ENCODE measurements at regions not wholly inside any gene's neighbourhood (a gene's known extent, or its start where the extent isn't known, plus 50 kb on each side); places are given as distances from the start of the nearest gene placed in this dataset.
"Not testable (repeated sequence)": the region's sequence is repeated elsewhere in the genome, so short reads cannot be mapped to it uniquely, and the experiment has no call there.

- DNase-seq (ENCODE audit: low spot score): no peak
Observed at GRCh38 chr7:121620953-121621606, 225.0 kb upstream of the FAM3C start.

DNA sequence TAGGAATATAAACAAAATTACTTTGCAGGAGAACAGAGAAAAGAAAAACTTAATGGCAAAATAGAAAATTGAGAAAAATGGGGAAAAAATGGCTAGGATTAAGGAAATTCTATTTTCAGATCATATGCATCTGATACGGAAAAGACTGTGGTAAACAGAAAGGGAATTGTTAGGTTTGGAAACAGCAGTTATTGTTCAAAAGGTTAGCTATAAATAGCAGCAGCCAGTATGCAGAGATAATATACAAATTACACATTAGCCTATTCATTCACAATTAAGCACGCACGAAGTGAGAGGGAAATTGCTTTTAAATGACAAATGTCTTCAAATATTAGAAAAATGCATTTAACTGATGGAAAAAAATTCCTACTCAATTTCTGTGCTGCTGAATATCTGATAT is 224.1 kb upstream of the FAM3C start:
- DNase-seq (ENCODE audit: low spot score): no peak

- no peak for DNase-seq (ENCODE audit: low spot score)
Observed at GRCh38 chr7:121618182-121618581, 222.1 kb upstream of the FAM3C start.

DNA sequence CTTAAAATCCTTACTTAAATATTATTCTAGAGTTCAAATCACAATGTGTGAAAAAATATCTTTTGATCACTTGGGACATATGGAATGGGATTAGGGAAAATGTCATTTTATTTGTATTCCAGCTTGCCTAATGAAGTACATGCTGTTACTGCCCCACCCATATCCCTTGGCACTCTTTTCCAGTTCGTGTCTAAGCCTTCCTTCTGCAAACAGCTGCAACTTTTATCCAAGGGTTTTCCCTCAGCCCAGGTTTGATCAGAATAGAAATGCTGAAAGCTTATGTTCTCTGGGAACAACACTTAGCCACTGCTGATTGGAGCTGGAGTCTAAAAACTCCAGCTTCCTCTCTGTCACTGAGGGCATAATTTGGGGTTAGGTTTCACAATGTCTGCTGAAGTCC is 214.1 kb upstream of the FAM3C start:
- DNase-seq (ENCODE audit: low spot score): no peak

DNA sequence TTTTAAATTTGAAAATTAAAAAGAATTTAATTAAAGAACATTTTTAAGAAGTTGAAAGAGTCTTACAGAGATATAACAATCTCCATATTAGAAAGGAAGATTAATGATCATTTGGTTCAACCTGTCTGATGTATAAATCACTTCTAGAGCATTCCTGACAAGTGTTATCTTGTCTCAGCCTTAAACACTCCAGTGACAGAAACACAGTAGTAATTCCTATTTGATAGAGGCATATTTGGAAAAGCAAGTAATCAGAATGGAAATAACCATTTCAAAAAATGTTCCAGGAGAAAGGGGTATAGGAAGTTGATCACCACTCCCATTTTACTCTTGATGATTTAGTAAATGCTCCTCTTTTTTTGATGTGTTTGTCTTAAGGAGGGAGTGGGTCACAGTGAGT is 213.1 kb upstream of the FAM3C start:
- DNase-seq (ENCODE audit: low spot score): no peak

- no peak for DNase-seq (ENCODE audit: low spot score)
Observed at GRCh38 chr7:121608785-121609184, 212.7 kb upstream of the FAM3C start.

DNA sequence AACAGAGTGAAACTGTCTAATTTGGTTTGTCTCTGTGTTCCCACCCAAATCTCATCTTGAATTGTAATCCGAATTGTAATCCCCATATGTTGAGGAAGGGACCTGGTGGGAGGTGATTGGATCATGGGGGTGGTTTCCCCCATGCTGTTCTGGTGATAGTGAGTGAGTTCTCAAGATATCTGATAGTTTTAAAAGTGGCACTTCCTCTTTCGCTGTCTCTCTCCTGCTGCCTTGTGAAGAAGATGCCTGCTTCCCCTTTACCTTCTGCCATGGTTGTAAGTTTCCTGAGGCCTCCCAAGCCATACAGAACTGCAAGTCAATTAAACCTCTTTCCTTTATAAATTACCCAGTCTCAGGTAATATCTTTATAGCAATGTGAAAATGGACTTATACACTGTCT is 212.1 kb upstream of the FAM3C start:
- not testable (repeated sequence) for DNase-seq (ENCODE audit: low spot score)

GRCh38 chr7:121605317-121605680 is 209.2 kb upstream of the FAM3C start:
- DNase-seq (ENCODE audit: low spot score): no peak

- DNase-seq (ENCODE audit: low spot score): no peak
Observed at GRCh38 chr7:121604627-121605316, 208.7 kb upstream of the FAM3C start.

- no peak for DNase-seq (ENCODE audit: low spot score)
Observed at GRCh38 chr7:121603886-121604285, 207.8 kb upstream of the FAM3C start.

- no peak for DNase-seq (ENCODE audit: low spot score)
Observed at GRCh38 chr7:121599887-121600286, 203.8 kb upstream of the FAM3C start.

GRCh38 chr7:121595758-121596696 is 199.9 kb upstream of the FAM3C start:
- no peak for DNase-seq (ENCODE audit: low spot score)

DNA sequence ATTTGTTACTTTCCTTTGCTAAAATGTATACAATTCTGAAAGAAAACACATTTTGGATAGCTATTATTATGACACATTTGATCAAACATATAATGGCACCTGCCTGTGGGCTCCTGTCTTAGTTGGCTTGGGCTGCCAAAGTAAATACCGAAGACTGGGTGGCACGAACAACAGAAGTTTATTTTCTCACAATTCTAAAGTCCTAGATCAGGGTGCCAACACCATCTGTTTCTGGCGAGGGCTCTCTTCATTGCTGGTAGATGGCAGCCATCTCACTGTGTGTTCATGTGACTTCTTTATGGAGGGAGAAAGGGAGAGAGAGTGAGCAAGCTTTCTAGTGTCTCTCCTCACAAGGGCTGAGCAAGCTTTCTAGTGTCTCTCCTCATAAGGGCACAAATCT is 195.8 kb upstream of the FAM3C start:
- no peak for DNase-seq (ENCODE audit: low spot score)

DNA sequence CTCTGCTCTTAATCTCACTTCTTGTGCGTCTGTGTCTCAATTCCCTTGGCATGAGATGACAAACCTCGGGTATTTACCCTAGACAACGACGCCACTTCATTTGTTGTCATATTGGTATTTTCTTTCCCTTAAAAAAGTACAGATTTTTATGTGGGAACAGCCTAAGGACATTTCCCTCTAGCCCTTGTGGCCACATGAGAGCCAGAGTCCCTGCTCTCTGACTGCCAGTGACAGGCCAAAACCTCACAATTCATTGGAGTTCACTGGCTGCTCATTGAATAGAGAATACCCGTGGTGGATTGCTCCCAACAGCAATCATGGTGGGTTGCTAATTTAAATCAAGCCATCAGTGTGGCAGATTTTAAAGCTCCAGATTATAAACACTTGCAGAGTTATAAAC is 191.3 kb upstream of the FAM3C start:
- DNase-seq (ENCODE audit: low spot score): no peak

- DNase-seq (ENCODE audit: low spot score): no peak
Observed at GRCh38 chr7:121582258-121582657, 186.2 kb upstream of the FAM3C start.

- no peak for DNase-seq (ENCODE audit: low spot score)
Observed at GRCh38 chr7:121579639-121580038, 183.5 kb upstream of the FAM3C start.

DNA sequence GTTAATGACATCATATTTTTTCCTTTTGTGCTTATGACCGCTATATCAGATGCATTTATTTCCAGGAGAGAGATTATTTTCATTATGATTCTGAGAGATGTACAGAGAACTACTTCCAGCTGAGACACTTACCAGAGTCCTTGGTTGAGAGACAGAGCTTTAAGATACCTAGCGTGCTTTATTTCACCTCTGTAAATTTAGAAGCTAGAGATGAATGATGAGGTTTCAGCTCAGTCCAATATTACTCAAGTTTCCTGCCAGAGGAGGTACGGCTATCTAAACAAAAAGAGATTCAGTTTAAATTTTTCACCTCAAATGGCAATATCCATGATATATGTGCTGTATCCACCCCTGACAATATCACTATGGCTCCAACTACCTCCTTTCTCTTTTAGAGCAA is 182.6 kb upstream of the FAM3C start:
- DNase-seq (ENCODE audit: low spot score): no peak

- DNase-seq (ENCODE audit: low spot score): no peak
Observed at GRCh38 chr7:121576148-121576917, 180.2 kb upstream of the FAM3C start.

DNA sequence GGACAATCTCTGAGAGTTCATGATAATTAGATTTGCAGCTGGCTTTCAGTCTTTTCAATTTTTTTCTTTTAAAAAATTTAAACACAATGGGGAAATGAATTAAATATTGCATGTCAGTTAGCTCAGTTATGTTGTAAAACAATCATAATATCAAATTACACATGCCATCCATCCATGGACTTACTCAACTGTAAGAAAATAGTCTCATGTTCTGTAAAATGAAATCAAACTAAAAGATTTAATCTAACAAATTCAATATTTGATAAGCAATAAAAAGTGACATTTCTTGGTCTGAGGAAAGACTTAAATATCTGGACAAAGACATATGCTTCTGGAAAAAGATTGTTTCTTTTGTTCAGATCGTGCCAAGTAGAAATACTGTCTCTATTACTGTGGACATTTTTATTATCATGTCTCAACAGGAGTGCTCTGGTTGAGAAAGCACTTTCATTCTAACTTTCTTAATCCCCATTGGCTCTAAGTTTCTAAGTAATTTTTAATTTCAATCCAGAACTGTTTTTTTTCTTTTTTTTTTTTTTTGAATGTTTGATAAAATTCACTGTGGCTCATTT is 179.2 kb upstream of the FAM3C start:
- DNase-seq (ENCODE audit: low spot score): no peak

DNA sequence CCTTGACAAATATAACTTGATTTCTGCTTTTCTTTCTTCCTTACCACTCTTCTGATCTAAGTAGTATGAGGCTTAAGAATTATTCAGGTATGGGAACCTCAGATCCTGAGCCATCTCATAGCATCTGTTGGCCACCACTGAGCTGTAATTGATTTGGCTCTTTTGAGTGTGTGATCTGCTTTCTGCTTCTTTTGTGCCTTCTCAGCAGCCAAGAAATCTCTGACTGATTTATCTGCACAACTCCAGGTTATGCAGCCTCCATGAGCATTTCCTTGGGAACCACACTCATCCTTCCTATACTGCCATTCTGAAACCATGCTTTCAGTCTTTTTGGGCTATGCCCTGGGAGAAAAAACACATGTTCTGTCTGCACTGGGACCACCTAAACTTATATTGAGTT is 178.0 kb upstream of the FAM3C start:
- DNase-seq (ENCODE audit: low spot score): no peak

DNA sequence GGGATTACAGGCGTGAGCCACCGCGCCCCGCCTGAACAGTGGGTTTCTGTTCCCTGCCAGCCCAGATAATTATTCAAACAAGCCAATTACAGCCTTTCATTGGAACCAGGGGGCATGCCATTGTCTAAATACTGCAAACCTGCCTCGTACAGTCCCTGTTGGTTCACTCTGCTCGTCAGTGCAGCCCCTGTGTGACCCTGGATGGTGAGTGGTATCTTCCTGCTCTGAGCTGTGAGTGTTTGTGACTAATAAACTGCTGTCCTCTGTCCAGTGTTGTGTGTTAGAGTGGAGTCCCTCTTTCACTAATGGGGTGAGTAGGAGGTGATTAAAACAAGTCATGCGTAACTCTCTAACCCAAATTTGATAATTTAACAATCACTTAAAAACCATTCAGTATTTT is 176.5 kb upstream of the FAM3C start:
- no peak for DNase-seq (ENCODE audit: low spot score)

- DNase-seq (ENCODE audit: low spot score): no peak
Observed at GRCh38 chr7:121570365-121570764, 174.3 kb upstream of the FAM3C start.
